ENCODE measurements at regions not wholly inside any gene's neighbourhood (a gene's known extent, or its start where the extent isn't known, plus 50 kb on each side); places are given as distances from the start of the nearest gene placed in this dataset.

DNA sequence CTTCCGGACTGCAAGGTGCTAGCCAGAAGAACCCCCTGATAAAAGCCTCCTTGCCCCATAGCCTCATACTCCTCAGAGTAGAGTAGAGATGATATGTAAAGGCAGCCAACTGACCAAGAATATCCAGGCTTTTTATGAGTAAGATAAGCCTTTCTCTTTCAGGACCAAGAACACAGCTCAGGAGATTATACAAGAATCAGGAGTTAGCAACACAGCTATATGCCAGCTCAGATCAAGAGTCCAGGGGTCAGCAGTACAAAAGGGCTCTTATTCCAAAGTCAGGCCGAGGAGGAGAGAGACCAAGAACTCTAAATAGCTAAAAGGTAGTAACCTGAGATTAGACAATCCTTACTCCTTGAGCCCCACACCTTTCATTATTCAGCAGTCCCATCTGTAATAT lies 135.3 kb downstream of the BTG1 start:
- no peak for TF ChIP-seq EZH2 (IDR thresholded peaks at IDR 0.05; ENCODE audit: low read length, unreplicated experiment)
- TF ChIP-seq, protein P1, sequence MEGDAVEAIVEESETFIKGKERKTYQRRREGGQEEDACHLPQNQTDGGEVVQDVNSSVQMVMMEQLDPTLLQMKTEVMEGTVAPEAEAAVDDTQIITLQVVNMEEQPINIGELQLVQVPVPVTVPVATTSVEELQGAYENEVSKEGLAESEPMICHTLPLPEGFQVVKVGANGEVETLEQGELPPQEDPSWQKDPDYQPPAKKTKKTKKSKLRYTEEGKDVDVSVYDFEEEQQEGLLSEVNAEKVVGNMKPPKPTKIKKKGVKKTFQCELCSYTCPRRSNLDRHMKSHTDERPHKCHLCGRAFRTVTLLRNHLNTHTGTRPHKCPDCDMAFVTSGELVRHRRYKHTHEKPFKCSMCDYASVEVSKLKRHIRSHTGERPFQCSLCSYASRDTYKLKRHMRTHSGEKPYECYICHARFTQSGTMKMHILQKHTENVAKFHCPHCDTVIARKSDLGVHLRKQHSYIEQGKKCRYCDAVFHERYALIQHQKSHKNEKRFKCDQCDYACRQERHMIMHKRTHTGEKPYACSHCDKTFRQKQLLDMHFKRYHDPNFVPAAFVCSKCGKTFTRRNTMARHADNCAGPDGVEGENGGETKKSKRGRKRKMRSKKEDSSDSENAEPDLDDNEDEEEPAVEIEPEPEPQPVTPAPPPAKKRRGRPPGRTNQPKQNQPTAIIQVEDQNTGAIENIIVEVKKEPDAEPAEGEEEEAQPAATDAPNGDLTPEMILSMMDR (conservative IDR thresholded peaks at IDR 0.05; ENCODE audit: low read depth, low read length), result no peak

All from PC-3 (cell line).